ENCODE measurements at regions not wholly inside any gene's neighbourhood (a gene's known extent, or its start where the extent isn't known, plus 50 kb on each side); places are given as distances from the start of the nearest gene placed in this dataset.
"Not testable (repeated sequence)": the region's sequence is repeated elsewhere in the genome, so short reads cannot be mapped to it uniquely, and the experiment has no call there.

DNA sequence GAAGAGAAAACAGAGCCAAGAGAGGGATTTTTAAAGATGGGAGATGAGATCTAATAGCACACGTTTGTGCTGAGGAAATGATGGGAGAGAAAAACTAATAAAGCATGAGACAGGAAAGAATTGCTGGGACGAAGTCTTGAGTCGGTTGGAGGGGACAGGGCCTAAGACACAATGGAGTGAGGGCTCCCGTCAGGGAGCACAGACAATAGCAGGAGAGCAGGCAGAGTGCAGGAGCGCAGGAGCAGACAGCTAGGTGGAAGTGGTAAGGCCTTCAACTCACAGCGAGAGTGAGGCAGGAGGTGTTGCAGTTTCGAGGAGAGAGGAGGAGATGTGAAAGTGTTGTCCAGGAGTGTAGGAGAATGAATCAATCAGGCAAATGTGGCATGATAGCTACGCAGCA, 59.9 kb upstream of the SOX13 start:
- Histone ChIP-seq H3K18ac (ENCODE audit: low read length) (no peak overlapping the region), H3K4me2 (ENCODE audit: low read length) (no peak overlapping the region), H3K79me2 (ENCODE audit: control insufficient read depth, insufficient read depth, low read length, poor library complexity) (no peaks in the 10 kb centered on the region), H3K27ac (ENCODE audit: low read depth, low read length) (no peak overlapping the region), H3K9ac (ENCODE audit: low read length) (no peak overlapping the region), H3K36me3 (ENCODE audit: control insufficient read depth in 1 of 2, insufficient read depth in 2 of 2, low read length in 2 of 2) (no peaks in the 10 kb centered on the region), H3K27me3 (ENCODE audit: insufficient read depth, low read length) (no peaks in the 10 kb centered on the region), H2BK12ac (ENCODE audit: low read length) (no peak overlapping the region), H2AK5ac (ENCODE audit: low read length) (no peak overlapping the region), H2AFZ (ENCODE audit: insufficient read depth, low read length, poor library complexity) (no peak overlapping the region), H3K4me1 (ENCODE audit: control insufficient read depth in 1 of 2, insufficient read depth in 2 of 2, low read length in 2 of 2) (no peaks in the 10 kb centered on the region), H3K23ac (ENCODE audit: low read length) (no peak overlapping the region), H3K4ac (ENCODE audit: low read depth, low read length) (no peak overlapping the region), H3K4me3 (ENCODE audit: low read depth, low read length) (no peak overlapping the region), H3K9me3 (ENCODE audit: insufficient read depth, low read depth, low read length) (no peaks in the 10 kb centered on the region), H4K8ac (ENCODE audit: low read depth, low read length) (no peak overlapping the region), H4K91ac (ENCODE audit: low read depth, low read length) (no peak overlapping the region), H3K14ac (ENCODE audit: low read length) (no peak overlapping the region), H3K79me1 (ENCODE audit: low read length) (no peaks in the 10 kb centered on the region), H4K12ac (ENCODE audit: low read depth, low read length) (no peak overlapping the region), H2BK5ac (ENCODE audit: low read depth, low read length, poor library complexity) (no peak overlapping the region), H2BK120ac (ENCODE audit: insufficient read depth, low read length, poor library complexity) (no peak overlapping the region)
- WGBS (ENCODE audit: extremely low coverage, insufficient coverage, insufficient read length), result no CpG with 5 or more reads among the region's 8 CpGs
- DNase-seq, result no peak

- Histone ChIP-seq H3K14ac (ENCODE audit: low read length) (no peak overlapping the region), H3K4me3 (ENCODE audit: low read depth, low read length) (no peak overlapping the region), H4K91ac (ENCODE audit: low read depth, low read length) (no peak overlapping the region), H2AK5ac (ENCODE audit: low read length) (no peak overlapping the region), H3K79me1 (ENCODE audit: low read length) (peaks cover 2% of the 10 kb centered on the region), H2BK12ac (ENCODE audit: low read length) (no peak overlapping the region), H3K27me3 (ENCODE audit: insufficient read depth, low read length) (no peaks in the 10 kb centered on the region), H3K9me3 (ENCODE audit: insufficient read depth, low read depth, low read length) (no peaks in the 10 kb centered on the region), H4K12ac (ENCODE audit: low read depth, low read length) (no peak overlapping the region), H3K36me3 (ENCODE audit: control insufficient read depth in 1 of 2, insufficient read depth in 2 of 2, low read length in 2 of 2) (no peaks in the 10 kb centered on the region), H3K79me2 (ENCODE audit: control insufficient read depth, insufficient read depth, low read length, poor library complexity) (no peaks in the 10 kb centered on the region), H3K27ac (ENCODE audit: low read depth, low read length) (no peak overlapping the region), H3K4me2 (ENCODE audit: low read length) (no peak overlapping the region), H2AFZ (ENCODE audit: insufficient read depth, low read length, poor library complexity) (no peak overlapping the region), H4K8ac (ENCODE audit: low read depth, low read length) (no peak overlapping the region), H3K9ac (ENCODE audit: low read length) (no peak overlapping the region), H3K4ac (ENCODE audit: low read depth, low read length) (no peak overlapping the region), H2BK5ac (ENCODE audit: low read depth, low read length, poor library complexity) (no peak overlapping the region), H2BK120ac (ENCODE audit: insufficient read depth, low read length, poor library complexity) (no peak overlapping the region), H3K4me1 (ENCODE audit: control insufficient read depth in 1 of 2, insufficient read depth in 2 of 2, low read length in 2 of 2) (peaks cover 3 to 4% of the 10 kb centered on the region in 2 experiments), H3K18ac (ENCODE audit: low read length) (no peak overlapping the region), H3K23ac (ENCODE audit: low read length) (no peak overlapping the region)
- peak; percentile 79 to 93 for DNase-seq
- WGBS (ENCODE audit: extremely low coverage, insufficient coverage, insufficient read length), result no CpG with 5 or more reads among the region's 3 CpGs
Measured at GRCh38 chr1:204014336-204014735, 58.6 kb upstream of the SOX13 start.

DNA sequence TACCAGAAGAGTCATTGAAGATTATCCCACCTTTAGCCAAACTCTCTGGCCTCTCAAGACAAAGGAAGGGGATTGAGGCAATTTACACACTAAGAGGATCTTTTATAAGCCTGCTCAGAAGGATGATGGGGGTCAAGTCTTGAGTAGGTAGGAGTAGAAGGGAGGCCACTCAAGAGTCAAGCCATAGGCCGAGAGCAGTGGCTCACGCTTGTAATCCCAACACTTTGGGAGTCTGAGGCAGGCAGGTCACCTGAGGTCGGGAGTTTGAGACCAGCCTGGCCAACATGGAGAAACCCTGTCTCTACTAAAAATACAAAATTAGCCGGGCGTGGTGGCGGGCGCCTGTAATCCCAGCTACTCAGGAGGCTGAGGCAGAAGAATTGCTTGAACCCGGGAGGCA, 58.0 kb upstream of the SOX13 start:
- not testable (repeated sequence) for H3K79me2 ChIP-seq (ENCODE audit: control insufficient read depth, insufficient read depth, low read length, poor library complexity); H4K8ac ChIP-seq (ENCODE audit: low read depth, low read length); H3K27ac ChIP-seq (ENCODE audit: low read depth, low read length); DNase-seq; H3K18ac ChIP-seq (ENCODE audit: low read length); H2BK5ac ChIP-seq (ENCODE audit: low read depth, low read length, poor library complexity); H3K4me2 ChIP-seq (ENCODE audit: low read length); H3K27me3 ChIP-seq (ENCODE audit: insufficient read depth, low read length); H4K91ac ChIP-seq (ENCODE audit: low read depth, low read length); H3K36me3 ChIP-seq (ENCODE audit: control insufficient read depth in 1 of 2, insufficient read depth in 2 of 2, low read length in 2 of 2); H3K4me1 ChIP-seq (ENCODE audit: control insufficient read depth in 1 of 2, insufficient read depth in 2 of 2, low read length in 2 of 2); H3K79me1 ChIP-seq (ENCODE audit: low read length); H2BK120ac ChIP-seq (ENCODE audit: insufficient read depth, low read length, poor library complexity); H3K14ac ChIP-seq (ENCODE audit: low read length); H3K4me3 ChIP-seq (ENCODE audit: low read depth, low read length); H4K12ac ChIP-seq (ENCODE audit: low read depth, low read length); H2BK12ac ChIP-seq (ENCODE audit: low read length); H3K9ac ChIP-seq (ENCODE audit: low read length); H3K23ac ChIP-seq (ENCODE audit: low read length); H3K9me3 ChIP-seq (ENCODE audit: insufficient read depth, low read depth, low read length); H2AFZ ChIP-seq (ENCODE audit: insufficient read depth, low read length, poor library complexity); H2AK5ac ChIP-seq (ENCODE audit: low read length); H3K4ac ChIP-seq (ENCODE audit: low read depth, low read length)
- no CpG with 5 or more reads among the region's 8 CpGs for WGBS (ENCODE audit: extremely low coverage, insufficient coverage, insufficient read length)

GRCh38 chr1:204017032-204017431, 55.9 kb upstream of the SOX13 start:
- Histone ChIP-seq H4K12ac (ENCODE audit: low read depth, low read length) (no peak overlapping the region), H3K18ac (ENCODE audit: low read length) (no peak overlapping the region)
- WGBS (ENCODE audit: extremely low coverage, insufficient coverage, insufficient read length), result no CpG with 5 or more reads among the region's 1 CpG

More at GRCh38 chr1:204017032-204017431, 55.9 kb upstream of the SOX13 start:
- Histone ChIP-seq H3K27ac (ENCODE audit: low read depth, low read length) (no peak overlapping the region), H3K14ac (ENCODE audit: low read length) (no peak overlapping the region), H3K79me2 (ENCODE audit: control insufficient read depth, insufficient read depth, low read length, poor library complexity) (no peaks in the 10 kb centered on the region), H3K4me2 (ENCODE audit: low read length) (no peak overlapping the region), H2BK12ac (ENCODE audit: low read length) (no peak overlapping the region), H3K4ac (ENCODE audit: low read depth, low read length) (no peak overlapping the region), H3K4me3 (ENCODE audit: low read depth, low read length) (no peak overlapping the region), H3K36me3 (ENCODE audit: control insufficient read depth in 1 of 2, insufficient read depth in 2 of 2, low read length in 2 of 2) (no peaks in the 10 kb centered on the region), H4K91ac (ENCODE audit: low read depth, low read length) (no peak overlapping the region), H2BK120ac (ENCODE audit: insufficient read depth, low read length, poor library complexity) (no peak overlapping the region), H2BK5ac (ENCODE audit: low read depth, low read length, poor library complexity) (no peak overlapping the region), H3K9ac (ENCODE audit: low read length) (no peak overlapping the region), H2AFZ (ENCODE audit: insufficient read depth, low read length, poor library complexity) (no peak overlapping the region), H3K79me1 (ENCODE audit: low read length) (peaks cover 2% of the 10 kb centered on the region), H3K9me3 (ENCODE audit: insufficient read depth, low read depth, low read length) (no peaks in the 10 kb centered on the region), H3K27me3 (ENCODE audit: insufficient read depth, low read length) (no peaks in the 10 kb centered on the region), H4K8ac (ENCODE audit: low read depth, low read length) (no peak overlapping the region), H3K4me1 (ENCODE audit: control insufficient read depth in 1 of 2, insufficient read depth in 2 of 2, low read length in 2 of 2) (peaks cover 3 to 4% of the 10 kb centered on the region in 2 experiments), H3K23ac (ENCODE audit: low read length) (no peak overlapping the region), H2AK5ac (ENCODE audit: low read length) (no peak overlapping the region)
- no peak for DNase-seq

All from trophoblast cell (in vitro differentiated cells and primary cell).